WI38 (cell line): ENCODE measurements at regions not wholly inside any gene's neighbourhood (a gene's known extent, or its start where the extent isn't known, plus 50 kb on each side); places are given as distances from the start of the nearest gene placed in this dataset.

Experiments used
- H3K4me3 ChIP-seq: 2 replicates; pipeline ENCODE4 v1.5.1; 2011; ENCODE audit warnings: low read depth, mild to moderate bottlenecking, control low read depth, low read length
- CTCF ChIP-seq: IDR thresholded peaks from 2 replicates; pipeline ENCODE4 v1.5.1; 2012; ENCODE audit warnings: low read depth, mild to moderate bottlenecking, control low read depth, low read length

- H3K4me3 ChIP-seq = no peak overlapping the region
- no peak for TF ChIP-seq CTCF
Measured at GRCh38 chr2:136363900-136364299, 246.0 kb upstream of the CXCR4 start.

- no peak overlapping the region for H3K4me3 ChIP-seq
- TF ChIP-seq CTCF = no peak
Measured at GRCh38 chr2:136363470-136363869, 245.5 kb upstream of the CXCR4 start.

GRCh38 chr2:136362676-136363390 is 244.9 kb upstream of the CXCR4 start:
- no peak overlapping the region for H3K4me3 ChIP-seq
- no peak for TF ChIP-seq CTCF

GRCh38 chr2:136361521-136361920 is 243.6 kb upstream of the CXCR4 start:
- no peak for TF ChIP-seq CTCF
- H3K4me3 ChIP-seq = no peak overlapping the region

GRCh38 chr2:136360790-136361189 is 242.8 kb upstream of the CXCR4 start:
- no peak for TF ChIP-seq CTCF
- H3K4me3 ChIP-seq = no peak overlapping the region

GRCh38 chr2:136359121-136359965 is 241.4 kb upstream of the CXCR4 start:
- no peak overlapping the region for H3K4me3 ChIP-seq
- no peak for TF ChIP-seq CTCF

GRCh38 chr2:136358576-136358975 is 240.6 kb upstream of the CXCR4 start:
- no peak overlapping the region for H3K4me3 ChIP-seq
- no peak for TF ChIP-seq CTCF
